GM18502 (cell line): ENCODE measurements at regions not wholly inside any gene's neighbourhood (a gene's known extent, or its start where the extent isn't known, plus 50 kb on each side); places are given as distances from the start of the nearest gene placed in this dataset.
A peak's percentile ranks its signal among the peaks of the same experiment; 100 is the strongest.

Source experiments
- ATAC-seq: cut with Tn5 transposase; IDR thresholded peaks from one replicate; pipeline ENCODE4 v1.9.1; 2021; ENCODE audit warnings: mild to moderate bottlenecking; ENCODE audit not compliant: unreplicated experiment, poor library complexity

DNA sequence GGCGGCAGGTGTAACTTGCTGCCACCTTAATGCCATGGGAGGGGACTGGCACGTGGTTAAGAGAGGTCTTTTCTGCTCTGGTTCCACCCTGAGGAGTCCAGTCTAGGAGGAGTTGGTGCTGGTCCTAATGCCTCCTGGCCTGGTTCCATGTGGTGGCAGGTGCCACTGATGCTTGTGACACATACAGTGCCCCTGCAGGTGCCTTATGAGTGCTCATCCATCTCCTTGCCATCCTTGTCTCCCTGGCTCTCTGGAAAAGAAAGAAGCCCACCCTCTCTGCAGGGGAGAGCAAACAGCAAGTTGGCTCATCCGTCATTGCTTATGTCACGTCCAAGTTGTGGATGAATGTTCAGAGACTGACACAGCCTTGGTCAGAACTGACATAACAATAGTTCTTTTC lies 175.8 kb upstream of the DPH6 start:
- ATAC-seq = no peak

DNA sequence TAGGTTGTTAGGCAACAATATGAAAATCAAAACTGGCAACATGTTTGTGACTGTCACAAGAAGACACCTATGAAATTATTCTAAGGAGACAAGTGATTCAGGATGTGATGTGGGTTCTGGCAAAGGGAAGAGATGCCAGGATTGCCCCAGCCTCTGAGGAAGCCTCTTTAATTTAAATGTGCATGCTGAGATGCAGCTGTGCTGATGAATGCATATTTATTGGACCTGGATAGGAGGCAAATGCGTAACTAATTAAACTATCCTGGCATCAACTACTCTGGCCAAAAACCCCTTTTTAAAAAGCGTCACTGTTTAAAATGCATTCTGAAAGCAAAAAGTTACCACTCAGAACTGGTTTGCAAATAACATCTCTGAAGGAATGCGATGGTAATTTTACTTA lies 176.5 kb upstream of the DPH6 start:
- no peak for ATAC-seq

DNA sequence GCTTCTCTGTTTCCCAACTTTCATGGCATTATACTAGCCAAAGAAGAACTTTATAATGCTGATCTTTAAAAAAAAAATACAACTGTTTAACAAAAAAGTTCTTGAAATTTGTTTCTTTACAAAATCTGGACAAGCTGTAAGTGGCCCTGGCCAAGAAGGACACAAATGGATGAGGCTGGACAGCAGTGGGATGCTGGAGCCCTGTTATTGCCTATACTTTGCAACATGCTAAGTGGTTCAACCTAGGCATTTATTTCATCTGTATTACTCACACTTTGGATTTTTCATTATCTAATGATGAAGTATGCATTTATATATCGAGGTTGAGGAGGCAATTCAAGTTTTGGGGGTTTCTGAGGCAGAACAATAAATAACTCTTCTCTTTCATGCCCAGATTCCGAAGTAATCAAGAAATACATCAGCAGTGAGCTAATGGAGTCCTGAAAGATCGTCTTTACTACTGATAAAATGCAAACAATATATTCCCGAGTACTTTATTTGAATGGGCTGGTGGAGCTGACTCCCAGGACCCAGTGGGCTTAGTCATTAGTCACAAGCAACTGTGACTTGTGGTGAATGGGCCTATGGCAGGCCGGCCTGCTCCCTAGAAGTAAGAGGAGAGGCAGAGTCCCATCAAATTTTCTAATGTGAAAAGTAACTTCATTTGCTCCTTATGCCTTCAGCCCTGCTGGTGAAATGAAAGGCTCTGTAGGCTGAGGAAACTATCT lies 177.3 kb upstream of the DPH6 start:
- ATAC-seq = no peak

DNA sequence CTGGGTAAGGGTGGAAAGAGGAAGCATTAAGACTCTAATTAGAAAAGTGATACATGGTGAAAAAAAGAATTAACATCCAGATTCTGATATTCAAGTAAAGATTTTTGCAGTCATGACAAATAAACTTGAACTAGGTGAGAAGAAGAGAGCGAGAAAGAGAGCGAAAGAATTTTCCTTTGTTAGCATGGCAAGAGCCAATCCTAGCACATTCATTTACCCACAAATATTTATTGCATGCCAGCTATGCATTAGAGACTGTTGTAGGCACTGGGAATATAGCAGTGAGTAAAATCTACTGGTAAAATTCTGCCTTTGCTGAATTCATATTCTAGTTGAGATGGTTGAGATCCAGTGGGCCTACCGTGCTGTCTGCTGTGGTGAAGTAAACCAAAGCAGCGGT lies 177.9 kb upstream of the DPH6 start:
- ATAC-seq = no peak

DNA sequence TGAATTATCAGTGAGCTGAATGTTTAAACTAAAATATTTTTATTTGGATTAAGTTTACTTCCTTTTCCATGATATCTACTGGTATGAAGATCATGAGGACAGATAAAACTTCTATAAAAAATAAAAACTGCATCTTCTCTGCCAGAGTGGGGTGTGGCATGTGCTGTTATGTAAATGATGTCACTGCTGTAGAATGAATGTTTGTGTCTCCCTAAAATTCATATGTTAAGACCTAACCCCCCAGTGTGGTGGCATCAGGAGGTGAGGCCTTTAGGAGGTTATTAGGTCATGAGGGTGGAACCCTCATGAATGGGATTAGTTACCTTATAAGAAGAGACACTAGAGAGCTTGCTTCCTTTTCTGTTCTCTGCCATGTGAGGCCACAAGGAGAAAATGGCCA lies 178.7 kb upstream of the DPH6 start:
- no peak for ATAC-seq

DNA sequence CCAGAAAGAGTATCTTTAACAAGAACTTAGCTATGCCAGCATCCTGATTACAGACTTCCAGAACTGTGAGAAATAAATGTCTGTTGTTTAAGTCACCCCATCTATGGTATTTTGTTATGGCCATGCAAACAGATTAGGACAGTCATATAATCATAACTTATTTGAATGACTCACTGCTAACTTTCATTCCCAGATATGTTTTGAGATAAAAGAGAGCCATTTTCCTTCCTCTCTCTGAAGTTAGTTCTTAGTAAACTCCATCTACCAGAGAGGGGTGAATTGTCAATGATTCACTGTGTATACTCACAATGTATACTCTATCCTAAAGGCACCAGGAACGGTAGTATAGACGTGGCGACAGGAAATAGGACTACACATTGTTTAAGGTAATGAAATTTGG lies 179.4 kb upstream of the DPH6 start:
- no peak for ATAC-seq

DNA sequence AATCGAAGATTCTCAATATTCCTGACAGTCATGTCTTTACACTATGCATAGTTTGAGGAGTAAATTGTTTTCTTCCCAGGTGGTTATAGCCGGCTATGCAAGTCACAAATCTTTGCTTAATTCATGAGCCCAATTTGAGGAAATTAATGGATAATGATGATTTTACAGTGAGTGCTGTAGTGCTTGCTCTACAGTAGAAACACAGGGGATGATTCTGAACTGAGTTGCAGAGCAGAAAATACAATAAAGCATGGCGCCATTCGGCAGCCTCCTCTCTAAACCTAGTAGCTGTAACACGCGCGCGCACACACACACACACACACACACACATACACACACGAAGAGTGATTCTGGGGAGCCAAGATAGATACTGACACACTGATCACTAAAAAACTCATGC lies 181.7 kb upstream of the DPH6 start:
- ATAC-seq = no peak

DNA sequence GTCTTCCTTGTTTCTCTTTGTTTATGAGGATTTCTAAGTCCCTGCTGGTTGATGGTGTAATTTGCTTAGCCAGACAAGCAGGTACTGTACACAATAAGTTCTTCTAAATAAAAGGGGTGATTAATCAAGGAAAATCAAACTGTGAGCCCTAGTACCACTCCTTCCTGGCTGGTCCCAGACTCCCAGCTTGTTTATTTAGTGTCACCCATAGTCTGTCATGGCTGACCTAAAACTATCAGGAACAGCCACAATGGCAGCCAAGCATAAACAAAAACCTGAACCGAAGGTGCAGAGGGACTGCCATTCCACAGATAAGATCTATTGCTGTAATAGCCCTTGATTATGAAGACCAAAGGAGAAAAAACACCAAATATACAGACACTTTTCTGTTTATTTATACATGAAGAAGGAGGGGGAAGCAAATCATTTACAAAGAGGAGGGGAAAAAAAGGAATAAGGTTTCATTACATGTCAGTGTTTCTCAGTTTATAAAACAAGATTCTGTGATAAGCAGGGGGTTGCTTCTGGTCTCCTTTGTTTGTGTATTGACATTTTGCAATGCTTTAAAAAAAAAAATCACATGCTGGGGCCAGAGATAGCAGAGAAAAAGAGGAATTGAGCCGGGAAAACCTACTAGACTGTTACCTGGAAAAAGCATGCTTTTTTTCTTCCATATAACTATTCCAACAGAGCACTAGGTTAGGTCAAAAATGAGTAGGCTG lies 182.4 kb upstream of the DPH6 start:
- no peak for ATAC-seq

DNA sequence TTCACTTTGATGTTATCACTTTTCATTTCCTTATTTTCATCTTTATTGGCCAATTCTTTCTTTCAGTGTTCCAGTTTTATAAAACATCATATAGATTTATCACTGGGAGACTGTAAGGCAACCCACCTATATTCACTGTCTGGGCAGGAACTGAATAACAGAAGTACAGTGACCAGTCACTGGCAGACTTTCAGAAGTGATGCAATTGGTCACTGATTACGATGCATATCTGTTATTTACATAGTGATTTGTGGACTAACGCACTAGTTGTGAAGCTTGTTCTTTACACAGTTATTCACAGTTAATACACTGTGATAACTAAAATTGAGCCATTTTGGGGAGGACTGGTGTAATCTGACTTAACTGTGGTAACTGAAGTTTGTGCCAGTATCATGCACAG lies 190.2 kb upstream of the DPH6 start:
- no peak for ATAC-seq

DNA sequence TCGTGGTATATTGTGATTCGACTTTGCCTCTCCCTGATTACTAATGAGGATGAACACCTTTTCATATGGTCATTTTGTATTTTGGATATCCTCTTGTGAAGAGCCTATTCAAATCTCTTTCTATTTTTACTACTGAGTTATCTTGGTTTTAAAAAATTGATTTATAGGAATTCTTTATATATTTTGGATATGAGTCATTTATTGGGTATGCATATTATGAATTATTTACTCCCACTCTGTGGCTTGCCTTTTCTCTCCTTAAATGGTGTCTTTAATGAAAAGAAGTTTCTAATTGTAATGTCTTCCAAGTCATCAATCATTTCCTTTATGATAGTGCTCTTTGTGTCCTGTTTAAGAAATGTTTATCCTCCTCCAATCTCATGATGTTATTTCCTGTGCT lies 191.5 kb upstream of the DPH6 start:
- ATAC-seq = no peak

DNA sequence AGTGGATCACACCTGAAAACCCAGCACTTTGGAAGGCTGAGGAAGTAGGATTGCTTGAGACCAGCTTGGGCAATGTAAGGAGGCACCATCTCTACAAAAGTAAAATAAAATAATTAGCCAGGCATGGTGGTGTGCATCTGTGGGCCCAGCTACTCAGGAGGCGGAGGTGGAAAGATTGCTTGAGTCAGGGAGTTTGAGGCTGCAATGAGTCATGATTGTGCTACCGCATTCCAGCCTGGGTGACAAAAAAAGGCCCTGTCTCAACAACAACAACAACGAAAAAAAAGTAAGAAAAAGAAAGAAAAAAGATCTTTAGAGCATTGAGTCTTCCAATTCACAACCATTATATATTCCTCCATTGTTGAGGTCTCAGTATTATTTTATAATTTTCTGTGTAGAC lies 192.4 kb upstream of the DPH6 start:
- ATAC-seq = no peak

DNA sequence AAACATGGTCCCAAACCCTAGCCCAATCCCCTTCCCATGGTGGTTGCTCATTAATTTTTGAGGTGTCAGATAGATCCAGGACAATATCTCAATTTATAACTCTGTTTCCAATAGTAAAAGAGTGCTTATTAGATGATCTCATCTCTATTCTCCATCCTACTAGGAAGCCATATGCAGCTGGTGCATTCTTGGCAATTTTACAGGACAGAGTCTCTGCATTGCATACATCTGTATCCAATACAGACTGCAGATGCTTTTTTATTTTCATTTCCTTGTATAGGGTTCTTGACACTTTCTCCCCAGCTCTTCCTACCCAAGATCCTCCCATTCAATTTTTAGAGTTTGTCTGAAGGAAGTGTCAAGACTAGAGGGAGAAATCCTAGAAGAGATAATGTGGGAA lies 194.8 kb upstream of the DPH6 start:
- no peak for ATAC-seq

DNA sequence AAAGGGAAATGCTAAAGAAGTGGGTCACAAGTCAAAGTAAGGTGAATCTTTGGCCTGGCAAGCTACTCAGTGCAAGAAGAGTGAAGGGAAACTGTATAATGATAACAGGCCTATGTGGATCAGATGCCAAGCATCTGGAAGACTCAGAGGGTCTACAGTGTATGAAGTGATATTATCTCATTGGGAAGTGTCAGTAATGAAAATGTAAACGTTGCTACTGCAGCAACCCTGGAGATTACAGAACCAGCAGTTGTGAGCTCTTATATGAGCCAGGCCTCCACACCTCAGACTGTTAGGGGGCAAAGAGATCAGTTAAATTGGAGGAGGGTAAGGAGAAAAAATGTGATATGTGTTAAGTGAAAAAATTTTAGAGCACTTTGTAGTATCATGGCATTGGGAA lies 195.4 kb upstream of the DPH6 start:
- no peak for ATAC-seq

DNA sequence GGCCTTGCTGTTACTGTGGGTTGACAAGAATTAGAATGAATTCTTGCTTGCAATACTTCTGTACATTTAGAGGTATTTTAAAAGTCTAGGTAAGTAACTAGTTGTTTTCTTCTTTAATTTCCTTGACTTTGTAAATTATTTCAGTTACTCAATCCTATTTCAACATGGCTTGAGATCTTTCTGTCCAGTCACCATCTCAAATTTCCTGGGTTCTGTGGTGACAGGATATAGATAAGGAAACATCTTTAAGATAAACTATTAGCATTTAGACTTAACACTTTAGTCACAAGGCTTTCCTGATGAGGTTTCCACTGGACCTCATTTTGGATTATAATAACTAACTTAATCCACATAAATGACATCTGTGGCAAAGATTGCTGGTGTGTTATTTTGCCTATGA lies 195.9 kb upstream of the DPH6 start:
- ATAC-seq = no peak

DNA sequence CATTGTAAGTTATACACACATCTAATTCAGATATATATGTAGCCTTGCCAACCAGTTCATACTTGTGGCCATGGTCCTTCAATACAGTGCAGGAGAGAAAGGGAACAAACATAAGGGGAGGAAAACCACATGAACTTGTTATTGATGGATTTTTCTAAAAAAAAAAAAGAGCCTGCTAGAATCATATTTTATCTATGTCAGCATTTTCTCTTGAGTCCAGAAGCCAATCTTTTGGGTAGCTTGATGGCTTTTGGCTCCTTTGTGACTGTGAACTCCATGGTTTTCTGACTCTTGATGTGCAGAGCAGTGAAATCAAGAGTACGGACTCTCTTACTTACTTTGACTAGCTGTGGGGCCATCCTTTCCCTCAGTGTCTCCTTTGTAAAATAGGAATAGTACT lies 197.4 kb upstream of the DPH6 start:
- no peak for ATAC-seq

DNA sequence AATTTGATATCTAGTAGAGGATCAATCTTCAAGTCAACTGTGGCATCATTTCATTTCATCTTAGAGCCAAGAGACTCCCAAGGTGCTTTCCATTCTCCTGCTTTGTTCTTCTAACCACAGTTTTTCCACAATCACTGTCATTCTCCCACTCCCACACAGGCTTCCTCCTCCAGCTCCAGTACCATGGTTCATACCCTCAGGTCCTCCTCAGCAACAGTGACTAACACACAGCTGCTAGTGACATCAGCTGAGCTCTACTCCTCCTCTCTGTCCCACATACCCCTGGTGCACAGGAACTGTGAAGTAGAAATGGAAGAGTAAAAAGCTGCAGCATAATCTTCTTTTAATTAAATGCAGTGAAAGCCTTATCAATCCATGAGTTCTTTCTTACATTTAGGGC lies 200.2 kb upstream of the DPH6 start:
- no peak for ATAC-seq

DNA sequence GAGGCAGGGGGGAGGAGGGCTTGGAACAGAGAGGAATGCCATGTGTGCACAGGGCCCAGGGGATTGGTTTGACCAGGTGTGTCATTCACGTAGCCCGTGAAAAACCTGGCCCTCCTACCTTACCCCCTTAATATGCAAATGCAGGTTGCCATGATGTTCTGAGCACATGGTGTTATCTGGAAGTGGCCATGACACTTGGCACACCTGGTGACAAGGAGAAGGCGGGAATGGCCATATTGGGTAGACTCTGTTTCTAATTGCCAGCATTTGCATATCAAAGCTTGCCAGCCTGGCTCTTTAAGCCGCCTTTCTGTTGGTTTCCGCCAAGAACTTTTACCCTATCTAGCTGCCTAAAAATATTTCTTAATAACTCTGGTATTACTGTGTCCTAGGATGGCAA lies 202.1 kb upstream of the DPH6 start:
- no peak for ATAC-seq

DNA sequence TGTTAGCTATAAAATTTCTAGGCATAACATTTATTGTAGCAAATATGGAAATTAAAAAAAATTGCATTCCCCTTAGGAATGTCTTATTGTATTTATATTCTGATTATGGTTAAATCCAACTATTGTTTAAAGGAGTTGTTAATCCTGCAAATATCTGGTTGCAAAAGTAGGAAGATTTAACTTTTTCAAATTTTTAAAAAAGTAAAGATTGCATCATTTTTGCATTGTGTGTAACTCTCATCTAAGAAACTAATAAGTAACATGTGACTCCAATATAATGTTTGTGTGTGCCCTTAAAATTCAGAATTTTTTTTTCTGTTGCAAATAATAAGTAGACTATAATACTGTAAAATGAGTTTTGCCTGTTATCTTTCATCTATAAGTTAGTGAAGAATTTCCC lies 204.1 kb upstream of the DPH6 start:
- ATAC-seq = no peak

DNA sequence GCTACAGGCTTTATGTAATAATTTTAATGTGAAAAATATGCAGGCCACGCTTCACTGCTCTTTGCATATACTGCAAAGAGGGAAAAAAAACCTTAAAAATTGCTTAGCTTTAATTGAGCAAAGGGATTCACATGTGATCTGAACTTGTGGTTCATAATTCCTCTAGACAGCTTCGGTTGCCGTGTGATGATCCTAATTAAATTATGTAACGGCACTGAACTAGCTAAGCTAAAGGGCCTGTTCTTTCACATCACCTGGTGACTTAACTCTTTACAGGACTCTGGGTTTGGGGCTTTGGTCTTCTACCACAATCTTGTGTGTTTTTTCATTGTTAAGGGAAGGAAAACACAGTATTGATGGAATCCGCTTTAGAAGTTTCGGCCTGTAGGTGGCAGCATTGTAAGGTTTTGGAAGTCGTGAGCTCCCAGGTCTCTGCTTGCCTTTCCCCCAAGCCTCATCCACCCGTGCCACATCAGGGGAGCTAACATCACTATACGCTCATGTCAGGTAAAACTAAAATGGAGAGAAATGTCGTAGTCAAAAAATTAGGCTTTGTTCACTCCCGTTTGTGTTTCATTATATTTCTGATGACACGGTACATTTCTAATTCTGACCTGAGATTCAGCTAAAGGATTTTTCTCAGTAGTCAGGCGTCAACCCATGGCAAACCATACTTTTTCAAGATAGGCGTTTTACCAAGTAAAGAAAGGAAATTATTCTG lies 205.6 kb upstream of the DPH6 start:
- ATAC-seq = peak; percentile 82

DNA sequence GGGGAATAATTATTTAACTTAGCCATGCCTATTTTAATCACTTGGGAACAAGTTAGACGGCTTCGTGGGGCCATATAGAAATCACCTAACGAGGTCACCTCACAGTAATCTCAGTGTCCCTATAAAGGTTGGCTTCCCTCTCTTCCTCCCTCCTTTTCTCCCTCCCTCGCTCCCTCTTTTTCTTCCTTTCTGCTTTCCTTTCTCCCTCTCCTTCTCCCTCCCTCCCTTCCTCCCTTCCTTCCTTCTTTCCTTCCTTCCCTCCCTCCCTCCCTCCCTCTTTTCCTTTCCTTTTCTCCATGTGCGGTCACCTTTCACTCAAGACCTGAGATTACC lies 206.1 kb upstream of the DPH6 start:
- ATAC-seq = no peak

DNA sequence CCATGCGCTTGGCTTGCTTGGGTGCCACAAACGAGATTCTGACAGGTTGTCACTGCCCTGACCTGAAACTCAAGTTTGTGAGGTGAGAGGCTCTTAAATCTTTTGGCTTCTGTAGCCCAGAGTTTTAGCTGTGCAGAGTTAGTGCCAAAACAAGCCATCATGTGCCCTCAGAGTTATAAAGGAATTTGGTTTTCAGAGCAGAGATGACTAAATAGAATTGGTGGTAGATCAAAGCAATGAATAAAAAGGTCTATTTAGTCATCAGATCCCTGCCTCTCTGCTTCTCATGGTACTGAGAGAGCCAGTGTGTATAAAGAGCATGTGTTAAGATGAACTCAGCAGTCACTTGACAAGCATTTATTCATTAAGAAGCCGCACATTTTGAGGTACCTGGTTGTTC lies 207.5 kb upstream of the DPH6 start:
- ATAC-seq = no peak
